GM18868 (cell line): ENCODE measurements at regions not wholly inside any gene's neighbourhood (a gene's known extent, or its start where the extent isn't known, plus 50 kb on each side); places are given as distances from the start of the nearest gene placed in this dataset.
"Not testable (repeated sequence)": the region's sequence is repeated elsewhere in the genome, so short reads cannot be mapped to it uniquely, and the experiment has no call there.

ENCODE experiments used
- ATAC-seq: cut with Tn5 transposase; IDR thresholded peaks from one replicate; pipeline ENCODE4 v1.9.1; 2021; ENCODE audit warnings: mild to moderate bottlenecking, moderate library complexity; ENCODE audit not compliant: unreplicated experiment

DNA sequence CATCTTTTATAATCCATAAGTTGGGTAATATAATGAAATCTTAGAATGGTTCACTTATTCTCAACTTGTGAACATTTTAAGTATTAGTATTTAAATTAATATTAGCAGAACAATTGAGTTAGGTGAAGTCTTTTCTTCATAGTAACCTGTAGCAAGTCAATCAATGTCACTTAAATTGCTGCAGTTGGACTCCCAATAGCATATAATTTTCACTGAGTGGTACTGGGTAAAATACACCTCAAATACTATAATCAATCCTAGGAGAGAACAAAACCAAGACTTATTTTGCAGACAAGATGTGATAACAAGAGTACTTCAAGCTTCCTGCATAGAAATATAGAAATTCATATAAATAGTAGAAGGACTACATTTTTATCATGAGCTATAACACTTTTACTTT is 677.9 kb upstream of the LRRN3 start:
- no peak for ATAC-seq

DNA sequence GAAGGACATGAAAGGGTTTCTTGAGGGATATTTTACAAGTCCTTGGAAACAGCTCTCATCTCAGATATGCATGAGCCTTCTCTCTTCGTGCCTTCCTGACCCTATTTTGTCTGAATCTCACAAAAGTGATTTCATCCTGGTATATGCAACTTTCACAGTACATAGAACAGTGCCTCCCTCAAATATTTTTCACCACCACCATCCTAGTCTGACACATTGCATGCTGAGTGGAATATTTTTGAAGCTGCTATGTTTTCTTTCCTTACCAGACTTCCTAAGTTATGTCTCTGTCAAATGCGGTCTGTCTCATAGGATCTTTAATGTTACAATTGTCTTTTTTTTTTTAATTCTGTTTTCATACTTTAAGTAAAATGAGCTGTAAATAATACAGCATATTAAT is 673.3 kb upstream of the LRRN3 start:
- ATAC-seq = no peak

DNA sequence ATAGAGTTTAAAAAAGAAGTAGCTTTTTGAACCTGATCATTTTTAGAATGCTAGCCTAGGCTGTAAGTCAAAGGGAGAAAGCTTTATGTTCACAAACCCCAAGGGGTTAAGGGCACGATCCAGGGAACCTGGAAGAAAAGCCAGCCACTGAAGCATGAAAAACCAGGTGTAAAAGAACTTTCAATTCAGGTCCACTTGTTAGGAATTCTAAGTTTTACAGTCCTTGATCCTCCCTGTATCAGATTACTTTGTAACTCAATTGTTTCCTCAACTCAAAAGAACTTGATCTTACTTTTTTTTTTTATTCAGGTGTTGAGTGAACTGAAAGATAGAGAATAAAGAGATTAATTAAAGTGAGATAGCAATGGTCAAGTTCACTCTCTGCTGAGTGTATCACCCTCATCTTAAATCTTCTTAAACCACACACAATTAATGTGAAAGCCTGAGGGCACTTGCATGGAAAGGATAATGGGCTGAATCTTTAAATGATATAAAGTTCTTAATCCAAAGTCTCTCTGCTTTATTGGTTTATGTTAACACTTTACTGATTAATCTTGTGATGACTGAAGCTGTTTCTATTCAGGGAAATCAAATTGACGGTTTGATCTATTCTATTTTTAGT is 672.2 kb upstream of the LRRN3 start:
- no peak for ATAC-seq

DNA sequence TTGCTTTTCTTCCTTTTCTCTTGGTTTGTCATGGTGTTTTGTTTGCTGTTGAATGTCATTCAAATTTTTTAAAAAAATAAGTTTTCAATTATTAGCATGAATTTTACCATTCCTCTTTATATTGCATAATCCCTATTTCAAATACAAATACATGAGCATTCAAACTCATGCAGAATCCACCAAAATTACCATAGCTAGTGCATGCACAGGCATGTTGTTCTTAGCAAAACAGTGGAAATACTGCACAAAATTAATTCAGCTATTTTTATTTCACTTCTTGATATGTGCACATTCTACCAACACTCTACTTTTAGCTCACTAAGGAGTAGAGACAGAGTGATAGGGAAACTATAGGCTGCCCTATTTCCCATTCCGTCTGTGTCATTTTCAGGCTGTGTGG is 670.1 kb upstream of the LRRN3 start:
- ATAC-seq = no peak

DNA sequence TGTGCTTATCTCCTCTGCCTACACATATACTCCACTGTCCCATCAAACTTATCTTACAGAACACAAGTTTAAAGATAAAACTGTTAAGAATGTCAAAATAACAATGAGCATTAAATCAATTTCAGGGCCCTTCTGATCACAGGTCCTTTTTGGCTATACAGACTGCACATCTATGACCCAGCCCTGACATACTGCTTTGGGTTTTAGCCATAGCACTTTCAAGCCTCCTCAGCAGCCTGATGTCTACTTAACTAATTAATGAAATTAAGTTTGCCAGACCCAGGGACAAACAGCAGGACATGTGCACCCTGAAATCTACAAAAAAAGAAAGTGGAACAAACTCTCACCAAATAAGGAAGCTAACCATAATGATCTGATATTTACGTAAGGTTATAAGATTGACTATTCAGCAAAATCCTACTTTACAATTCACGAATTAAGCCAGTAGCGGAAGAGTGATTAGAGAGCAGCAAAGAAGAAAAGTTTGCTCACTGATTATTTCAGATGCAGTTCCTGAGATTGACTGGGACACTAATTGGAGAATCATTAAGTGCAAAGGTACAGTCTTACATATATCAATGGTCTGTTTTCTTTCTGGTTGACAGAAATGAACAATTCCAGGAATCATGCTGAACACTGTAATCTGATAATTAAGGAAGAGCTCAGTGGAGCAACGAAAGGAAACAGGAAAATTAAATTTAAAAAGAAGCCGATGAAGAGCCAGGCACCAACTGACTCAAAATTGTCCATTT is 669.3 kb upstream of the LRRN3 start:
- no peak for ATAC-seq

DNA sequence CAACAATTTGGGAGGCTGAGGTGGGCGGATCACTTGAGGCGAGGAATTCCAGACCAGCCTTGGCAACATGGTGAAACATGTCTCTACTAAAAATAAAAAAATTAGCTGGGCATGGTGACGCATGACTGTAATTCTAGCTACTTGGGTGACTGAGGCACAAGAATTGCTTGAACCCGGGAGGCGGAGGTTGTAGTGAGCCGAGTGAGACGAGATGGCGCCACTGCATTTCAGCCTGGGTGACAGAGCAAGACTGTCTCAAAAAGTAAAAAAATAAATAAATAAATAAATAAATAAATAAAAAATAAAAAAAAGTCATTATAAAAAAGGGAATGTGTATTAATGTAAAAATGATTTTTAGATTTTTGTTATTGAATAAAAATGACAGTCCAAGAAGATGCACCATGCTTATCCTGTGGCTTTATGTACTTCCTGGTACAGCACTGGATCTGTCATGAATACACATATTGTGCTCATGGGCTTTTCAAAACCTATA is 658.8 kb upstream of the LRRN3 start:
- no peak for ATAC-seq

DNA sequence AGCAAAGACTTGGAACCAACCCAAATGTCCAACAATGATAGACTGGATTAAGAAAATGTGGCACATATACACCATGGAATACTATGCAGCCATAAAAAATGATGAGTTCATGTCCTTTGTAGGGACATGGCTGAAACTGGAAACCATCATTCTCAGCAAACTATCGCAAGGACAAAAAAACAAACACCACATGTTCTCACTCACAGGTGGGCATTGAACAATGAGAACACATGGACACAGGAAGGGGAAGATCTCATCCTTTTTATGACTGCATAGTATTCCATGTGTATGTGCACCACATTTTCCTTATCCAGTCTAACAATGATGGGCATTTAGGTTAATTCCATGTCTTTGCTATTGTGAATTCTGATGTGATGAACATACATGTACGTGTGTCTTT is 652.0 kb upstream of the LRRN3 start:
- ATAC-seq = not testable (repeated sequence)

DNA sequence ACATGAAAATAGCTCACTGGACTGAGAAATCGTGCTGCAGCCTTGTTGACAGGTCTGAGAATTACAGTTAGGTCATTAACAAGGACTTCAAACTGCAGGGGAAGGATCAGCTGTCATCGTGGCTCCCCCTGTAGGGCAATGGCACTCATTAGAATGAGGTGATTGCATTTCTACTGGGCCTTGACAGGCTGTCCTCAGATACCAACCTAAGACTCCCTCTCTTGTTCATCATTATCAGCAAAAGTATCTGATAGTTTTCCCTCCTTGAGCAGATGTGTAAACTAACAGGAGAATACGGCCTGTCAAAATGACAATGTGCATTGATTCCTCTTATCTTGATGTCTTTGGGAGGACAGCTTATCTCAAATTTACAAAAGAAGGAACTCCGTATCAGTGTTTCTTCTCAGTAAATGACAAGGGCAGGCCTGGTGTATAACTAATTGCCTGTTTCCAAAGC is 648.5 kb upstream of the LRRN3 start:
- peak; percentile 89 for ATAC-seq

DNA sequence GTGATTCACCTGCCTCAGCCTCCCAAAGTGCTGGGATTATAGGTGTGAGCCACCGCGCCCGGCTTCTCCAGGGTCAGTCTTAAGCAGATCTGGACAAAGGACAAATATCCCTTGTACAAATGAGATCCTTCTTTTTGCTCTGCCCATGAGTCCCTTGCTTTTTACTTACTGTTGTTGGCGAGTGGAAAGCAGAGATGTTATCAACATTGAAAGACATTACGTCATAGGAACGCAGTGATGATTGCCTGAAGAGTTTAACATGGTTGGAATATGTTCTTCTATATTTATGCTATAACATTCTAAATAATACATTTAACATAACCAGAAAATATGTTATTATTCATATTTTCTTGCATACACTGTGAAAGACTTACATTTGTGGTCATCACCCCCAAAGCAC is 644.3 kb upstream of the LRRN3 start:
- no peak for ATAC-seq

DNA sequence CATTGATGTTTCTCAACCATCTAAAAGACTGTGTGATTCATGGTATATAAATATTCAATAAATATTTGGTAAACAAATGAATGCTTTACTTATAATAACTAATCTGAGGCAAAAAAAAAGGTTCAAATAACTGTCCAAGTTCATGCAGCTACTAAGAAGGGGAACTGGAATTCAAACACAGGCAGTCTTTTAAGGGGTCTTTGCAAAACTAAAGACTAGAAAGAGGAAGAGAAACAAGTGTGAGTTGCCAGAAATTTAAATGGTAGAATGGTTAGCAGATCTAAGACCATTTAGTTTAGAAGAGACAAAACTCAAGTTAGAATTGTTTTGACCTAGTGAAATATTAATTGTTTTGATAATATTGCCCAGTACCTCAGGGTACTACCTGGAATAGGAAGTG is 642.0 kb upstream of the LRRN3 start:
- ATAC-seq = peak; percentile 80

DNA sequence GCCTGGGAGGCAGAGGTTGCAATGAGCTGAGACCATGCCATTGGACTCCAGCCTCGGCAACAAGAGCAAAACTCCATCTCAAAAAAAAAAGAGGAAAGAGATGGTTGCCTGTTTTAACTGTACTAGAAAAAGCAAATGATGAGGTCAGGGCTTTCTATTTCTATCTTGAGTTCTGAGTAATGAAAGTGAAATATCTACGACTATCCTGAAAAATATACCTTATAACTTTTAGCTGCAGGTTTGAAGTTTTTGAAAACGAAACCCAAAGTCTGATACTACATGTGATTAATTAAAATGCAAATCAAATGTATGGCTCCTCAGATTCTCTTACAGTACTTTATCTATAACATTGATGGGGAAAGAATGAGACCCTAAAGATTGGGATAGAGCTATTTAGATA is 636.2 kb upstream of the LRRN3 start:
- no peak for ATAC-seq

DNA sequence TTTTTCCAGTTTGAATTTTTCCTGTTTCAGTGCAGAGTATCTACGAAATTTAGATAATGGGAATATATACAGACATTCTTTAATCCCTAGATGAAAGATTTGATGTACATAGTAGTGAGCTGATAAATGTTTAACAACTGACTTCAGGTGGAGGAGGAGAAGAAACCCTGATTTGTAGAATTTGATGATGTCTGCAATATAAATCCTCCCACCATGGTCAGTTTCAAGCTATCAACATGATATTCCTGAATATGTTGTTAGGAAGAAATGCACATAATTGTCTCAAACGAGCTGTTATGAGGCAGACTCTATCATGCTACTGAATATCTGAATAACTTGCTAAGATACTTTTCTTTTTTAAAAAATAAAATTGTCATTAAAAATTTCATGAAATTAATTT is 629.3 kb upstream of the LRRN3 start:
- no peak for ATAC-seq

DNA sequence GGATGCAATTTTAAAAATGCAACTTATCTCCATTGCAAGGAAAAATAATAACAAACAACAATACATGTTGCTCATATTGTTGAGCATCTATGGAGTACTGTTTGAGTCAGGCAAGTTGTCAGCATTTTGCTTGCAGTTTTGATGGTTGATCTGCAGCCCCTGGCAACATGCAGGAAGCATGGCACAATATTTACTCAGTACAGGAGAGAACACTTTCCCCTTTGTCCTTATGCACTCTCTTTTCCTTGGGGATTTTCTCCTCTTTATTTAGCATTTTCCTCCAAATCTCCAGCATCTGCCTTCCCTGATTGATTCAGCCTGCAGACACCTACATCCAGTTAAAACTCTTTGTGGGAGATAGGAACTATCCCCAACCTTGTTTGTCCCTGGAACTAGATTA is 620.5 kb upstream of the LRRN3 start:
- ATAC-seq = no peak

DNA sequence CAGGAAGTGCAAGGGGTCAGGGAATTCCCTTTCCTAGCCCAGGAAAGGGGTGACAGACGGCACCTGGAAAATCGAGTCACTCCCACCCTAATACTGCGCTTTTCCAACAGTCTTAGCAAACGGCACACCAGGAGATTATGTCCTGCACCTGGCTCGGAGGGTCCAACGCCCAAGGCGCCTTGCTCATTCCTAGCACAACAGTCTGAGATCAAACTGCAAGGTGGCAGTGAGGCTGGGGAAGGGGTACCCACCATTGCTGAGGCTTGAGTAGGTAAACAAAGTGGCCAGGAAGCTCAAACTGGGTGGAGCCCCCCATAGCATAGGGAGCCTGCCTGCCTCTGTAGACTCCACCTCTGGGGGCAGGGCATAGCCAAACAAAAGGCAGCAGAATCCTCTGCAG is 618.5 kb upstream of the LRRN3 start:
- not testable (repeated sequence) for ATAC-seq

DNA sequence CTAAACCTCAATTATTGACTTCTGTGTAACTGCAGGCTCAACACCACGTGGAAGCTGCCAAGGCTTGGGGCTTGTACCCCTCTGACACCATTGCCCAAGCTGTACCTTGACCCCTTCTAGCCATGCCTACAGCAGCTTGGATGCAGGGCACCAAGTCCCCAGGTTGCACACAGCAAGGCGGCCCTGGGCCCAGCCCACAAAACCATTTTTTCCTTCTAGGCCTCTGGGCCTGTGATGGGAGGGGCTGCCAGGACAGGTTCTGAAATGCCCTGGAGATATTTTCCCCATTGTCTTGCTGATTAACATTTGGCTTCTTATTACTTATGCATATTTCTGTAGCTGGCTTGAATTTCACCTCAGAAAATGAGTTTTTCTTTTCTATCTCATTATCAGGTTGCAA is 610.0 kb upstream of the LRRN3 start:
- ATAC-seq = no peak

DNA sequence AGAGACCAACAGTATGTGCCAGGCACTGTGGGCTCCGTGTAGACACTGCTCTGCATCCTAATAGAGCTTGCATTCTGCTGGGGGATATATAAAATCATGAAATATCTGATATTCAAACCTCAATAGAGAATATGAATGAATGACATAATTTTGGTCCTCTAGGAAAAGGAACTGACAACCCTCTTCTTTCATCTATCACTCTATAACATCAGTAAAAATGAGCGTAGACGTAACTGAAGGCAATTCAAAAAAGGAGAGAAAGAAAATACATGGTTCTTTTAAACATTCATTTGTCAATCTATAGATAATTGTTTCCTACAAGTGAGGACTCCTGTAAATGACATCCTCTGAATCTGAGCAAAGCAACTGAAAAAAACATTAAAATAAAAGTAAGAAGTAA is 607.4 kb upstream of the LRRN3 start:
- ATAC-seq = no peak

DNA sequence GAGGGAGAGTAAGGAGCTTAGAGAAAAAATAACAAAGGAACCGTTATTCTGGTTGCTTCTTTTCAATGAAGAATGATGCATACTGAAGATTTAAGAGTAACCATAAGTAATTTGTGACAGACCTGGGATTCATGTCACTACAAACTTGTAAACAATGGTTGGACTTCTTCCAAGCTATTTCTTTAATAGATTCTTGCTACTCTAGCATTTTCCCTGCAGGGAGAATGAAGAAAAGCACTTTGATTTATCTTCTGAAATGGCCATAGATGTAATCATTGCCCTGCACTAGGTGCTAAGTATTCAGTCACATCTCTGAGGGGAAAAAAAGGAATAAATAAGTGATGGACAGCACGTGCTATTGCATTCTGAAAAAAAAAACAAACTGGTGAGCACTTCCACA is 606.6 kb upstream of the LRRN3 start:
- ATAC-seq = no peak

DNA sequence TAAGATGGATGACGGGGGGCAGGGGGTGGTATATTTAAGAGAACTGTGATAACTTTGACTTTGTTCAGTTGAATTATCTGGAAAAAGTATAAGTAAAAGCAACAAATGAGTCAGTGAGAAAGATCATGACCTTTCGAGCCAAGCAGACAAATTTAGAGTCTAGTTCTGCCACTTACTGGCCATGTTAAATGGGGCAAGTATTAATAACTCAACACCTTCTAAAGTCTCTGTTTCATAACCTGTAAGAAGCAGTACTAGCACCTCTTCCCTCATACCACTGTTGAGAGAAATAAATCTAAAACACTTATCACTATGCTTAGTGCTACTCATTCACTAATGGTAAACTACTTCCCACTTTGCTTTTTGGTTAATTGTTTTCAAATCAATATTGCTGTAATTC is 604.4 kb upstream of the LRRN3 start:
- no peak for ATAC-seq

DNA sequence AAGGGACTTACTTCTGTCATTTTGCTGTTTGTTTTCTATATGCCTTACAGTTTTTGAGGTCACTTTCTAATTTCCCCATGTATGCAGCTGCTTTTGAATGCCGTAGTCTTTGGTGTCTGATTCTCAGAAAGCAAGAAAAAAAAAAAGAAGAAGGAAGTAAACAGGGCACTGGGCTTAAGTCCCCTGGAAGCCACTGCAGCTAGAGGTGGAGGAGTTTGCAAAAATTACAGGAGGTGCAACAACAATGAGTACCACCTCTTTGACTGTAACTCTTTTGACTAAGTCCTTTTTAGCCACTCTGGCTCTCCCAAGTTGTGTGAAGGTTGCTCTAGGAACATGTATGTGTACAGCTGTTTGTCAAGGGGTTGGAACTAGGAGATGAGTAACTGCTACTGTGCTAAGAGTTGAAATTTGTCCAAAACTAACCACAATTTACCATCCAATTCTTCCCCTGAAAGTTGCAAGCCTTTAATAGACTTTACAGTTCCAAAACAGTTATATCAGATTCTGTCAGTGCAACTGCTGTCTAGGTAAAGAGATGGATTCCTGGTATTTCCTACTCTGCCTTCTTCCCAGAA is 588.0 kb upstream of the LRRN3 start:
- ATAC-seq = no peak

DNA sequence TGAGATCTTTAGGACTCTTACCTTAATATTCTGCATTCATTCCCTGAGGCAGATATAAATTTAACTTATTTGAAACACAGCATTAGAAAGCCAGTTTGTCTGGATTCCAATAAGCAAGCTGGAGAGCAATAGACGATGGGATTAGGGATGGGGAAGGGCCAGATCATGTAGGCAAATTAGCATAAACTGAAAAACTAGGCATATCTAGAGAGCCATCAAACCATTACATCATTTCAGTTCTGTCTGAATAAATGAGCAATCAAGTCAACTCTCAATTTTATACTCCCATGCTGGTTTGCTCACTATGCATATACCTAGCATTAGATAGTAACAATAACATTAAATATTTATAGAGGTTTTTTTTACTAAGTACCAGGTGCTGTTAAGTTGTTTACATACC is 583.6 kb upstream of the LRRN3 start:
- no peak for ATAC-seq

DNA sequence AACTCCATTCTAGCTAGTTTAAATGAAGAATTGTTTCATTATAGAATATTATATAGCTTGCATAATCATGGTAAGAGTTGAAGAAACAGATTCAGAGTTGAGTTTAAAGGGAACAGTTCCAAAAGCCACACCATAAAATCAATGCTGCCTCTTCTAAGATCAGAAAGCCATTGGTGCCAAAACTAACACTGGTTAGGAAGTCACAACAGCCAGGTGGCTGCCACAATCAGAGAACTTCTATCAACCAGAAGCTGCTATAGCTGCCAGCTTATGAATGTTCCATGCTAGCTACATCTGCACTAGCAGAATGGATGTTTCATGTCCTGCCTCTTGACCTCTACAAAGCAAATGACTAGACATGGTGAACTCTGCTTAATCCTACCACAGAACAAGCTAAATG is 583.1 kb upstream of the LRRN3 start:
- ATAC-seq = no peak

DNA sequence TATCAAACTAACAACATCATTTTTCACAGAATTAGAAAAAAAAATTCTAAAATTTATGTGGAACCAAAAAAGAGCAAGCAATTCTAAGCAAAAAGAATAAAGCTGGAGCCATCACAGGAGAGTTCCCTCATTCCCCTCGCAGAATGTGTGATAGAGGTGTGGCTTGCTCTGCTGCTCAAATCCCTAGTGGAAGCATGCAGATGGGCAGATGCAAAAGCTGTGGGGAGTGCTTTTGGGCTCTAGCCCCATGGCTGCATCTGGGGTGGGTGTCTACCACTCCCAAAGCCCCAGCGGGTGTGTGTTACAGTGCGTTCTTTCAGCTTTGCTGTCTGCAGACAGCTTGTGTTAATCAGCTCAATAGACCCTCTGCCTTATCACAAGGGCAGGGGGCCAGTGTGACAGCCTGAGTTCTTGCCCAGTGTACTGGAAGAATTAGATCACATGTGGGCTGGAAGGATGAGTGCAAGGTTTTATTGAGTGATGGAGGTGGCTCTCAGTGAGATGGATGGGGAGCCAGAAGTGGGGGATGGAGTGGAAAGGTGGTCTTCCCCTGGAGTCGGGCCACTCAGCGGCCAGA is 575.9 kb upstream of the LRRN3 start:
- not testable (repeated sequence) for ATAC-seq
